ENCODE measurements at regions not wholly inside any gene's neighbourhood (a gene's known extent, or its start where the extent isn't known, plus 50 kb on each side); places are given as distances from the start of the nearest gene placed in this dataset.

GRCh38 chr6:140732155-140732554 is 1357.7 kb upstream of the CITED2 start:
- TF ChIP-seq, protein P1, sequence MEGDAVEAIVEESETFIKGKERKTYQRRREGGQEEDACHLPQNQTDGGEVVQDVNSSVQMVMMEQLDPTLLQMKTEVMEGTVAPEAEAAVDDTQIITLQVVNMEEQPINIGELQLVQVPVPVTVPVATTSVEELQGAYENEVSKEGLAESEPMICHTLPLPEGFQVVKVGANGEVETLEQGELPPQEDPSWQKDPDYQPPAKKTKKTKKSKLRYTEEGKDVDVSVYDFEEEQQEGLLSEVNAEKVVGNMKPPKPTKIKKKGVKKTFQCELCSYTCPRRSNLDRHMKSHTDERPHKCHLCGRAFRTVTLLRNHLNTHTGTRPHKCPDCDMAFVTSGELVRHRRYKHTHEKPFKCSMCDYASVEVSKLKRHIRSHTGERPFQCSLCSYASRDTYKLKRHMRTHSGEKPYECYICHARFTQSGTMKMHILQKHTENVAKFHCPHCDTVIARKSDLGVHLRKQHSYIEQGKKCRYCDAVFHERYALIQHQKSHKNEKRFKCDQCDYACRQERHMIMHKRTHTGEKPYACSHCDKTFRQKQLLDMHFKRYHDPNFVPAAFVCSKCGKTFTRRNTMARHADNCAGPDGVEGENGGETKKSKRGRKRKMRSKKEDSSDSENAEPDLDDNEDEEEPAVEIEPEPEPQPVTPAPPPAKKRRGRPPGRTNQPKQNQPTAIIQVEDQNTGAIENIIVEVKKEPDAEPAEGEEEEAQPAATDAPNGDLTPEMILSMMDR (conservative IDR thresholded peaks at IDR 0.05; ENCODE audit: low read depth, low read length) = no peak
- no peak for TF ChIP-seq EZH2 (IDR thresholded peaks at IDR 0.05; ENCODE audit: borderline replicate concordance, low read depth, low read length, poor library complexity, severe bottlenecking)
- Histone ChIP-seq H3K36me3 (ENCODE audit: insufficient read depth, low read length, poor library complexity, severe bottlenecking) (no peaks in the 10 kb centered on the region), H3K9me3 (ENCODE audit: low read depth, low read length, poor library complexity, severe bottlenecking) (no peaks in the 10 kb centered on the region), H3K27ac (ENCODE audit: low read depth, low read length, poor library complexity, severe bottlenecking) (no peak overlapping the region), H3K4me1 (ENCODE audit: insufficient read depth, low read length, poor library complexity, severe bottlenecking) (no peaks in the 10 kb centered on the region), H3K4me3 (ENCODE audit: low read depth, low read length, poor library complexity, severe bottlenecking) (no peak overlapping the region), H3K27me3 (replicated peaks; ENCODE audit: insufficient read depth, low read depth, low read length, poor library complexity) (no peaks in the 10 kb centered on the region)
- intact Hi-C loops (cut with micrococcal nuclease; ENCODE audit: unreplicated experiment) = no loop called here
- no peak for DNase-seq (ENCODE audit: low spot score)
- CTCF ChIA-PET = no interaction called here
- POLR2A ChIA-PET (ENCODE audit: low non-redundant PET) = no interaction called here
- no TSS peak for BruUV-seq (replicated peaks)

DNA sequence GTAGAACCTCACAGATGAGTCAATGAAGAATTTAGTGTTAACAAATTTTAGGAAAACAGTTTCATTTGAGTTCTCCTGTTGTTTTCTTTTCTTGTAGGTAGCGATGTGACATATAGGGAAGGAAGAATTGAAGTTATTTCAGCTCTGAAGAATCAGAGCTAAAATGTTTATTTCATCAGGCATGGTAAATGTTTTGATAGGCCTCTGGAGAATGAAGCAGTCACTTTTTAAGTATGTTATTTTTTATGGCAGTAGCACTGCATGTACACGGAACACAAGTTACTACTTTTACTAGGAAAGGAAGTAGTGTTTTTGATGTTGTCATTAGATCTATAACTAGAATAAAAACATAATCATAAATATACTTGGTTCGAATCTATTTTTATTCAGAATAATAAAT is 1357.3 kb upstream of the CITED2 start:
- Histone ChIP-seq H3K27me3 (replicated peaks; ENCODE audit: insufficient read depth, low read depth, low read length, poor library complexity) (no peaks in the 10 kb centered on the region), H3K27ac (ENCODE audit: low read depth, low read length, poor library complexity, severe bottlenecking) (no peak overlapping the region), H3K4me1 (ENCODE audit: insufficient read depth, low read length, poor library complexity, severe bottlenecking) (no peaks in the 10 kb centered on the region), H3K4me3 (ENCODE audit: low read depth, low read length, poor library complexity, severe bottlenecking) (no peak overlapping the region), H3K9me3 (ENCODE audit: low read depth, low read length, poor library complexity, severe bottlenecking) (no peaks in the 10 kb centered on the region), H3K36me3 (ENCODE audit: insufficient read depth, low read length, poor library complexity, severe bottlenecking) (no peaks in the 10 kb centered on the region)
- DNase-seq (ENCODE audit: low spot score) = no peak
- no TSS peak for BruUV-seq (replicated peaks)
- intact Hi-C loops (cut with micrococcal nuclease; ENCODE audit: unreplicated experiment) = no loop called here
- ChIA-PET CTCF (no interaction called here), POLR2A (ENCODE audit: low non-redundant PET) (no interaction called here)
- TF ChIP-seq, protein P1 (conservative IDR thresholded peaks at IDR 0.05; ENCODE audit: low read depth, low read length) = no peak
- no peak for TF ChIP-seq EZH2 (IDR thresholded peaks at IDR 0.05; ENCODE audit: borderline replicate concordance, low read depth, low read length, poor library complexity, severe bottlenecking)

DNA sequence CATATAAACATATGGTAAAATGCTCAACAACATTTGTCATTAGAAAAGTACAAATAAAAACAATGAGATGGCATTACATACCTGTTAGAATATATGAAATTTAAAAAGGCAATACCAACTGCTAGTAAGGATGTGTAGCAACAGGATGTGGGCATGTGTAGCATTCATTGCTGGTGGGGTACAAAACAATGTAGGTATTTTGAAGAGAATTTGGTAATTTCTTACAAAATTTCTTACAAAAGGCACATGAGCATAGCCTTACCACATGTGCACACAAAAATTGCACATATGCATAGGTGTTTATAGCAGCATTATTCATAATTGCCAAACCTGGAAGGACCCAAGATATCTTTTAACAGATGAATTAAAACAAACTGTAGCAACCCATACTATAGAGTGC is 1355.1 kb upstream of the CITED2 start:
- DNase-seq (ENCODE audit: low spot score) = no peak
- no peak overlapping the region for H3K27ac ChIP-seq (ENCODE audit: low read depth, low read length, poor library complexity, severe bottlenecking)
- no peaks in the 10 kb centered on the region for H3K9me3 ChIP-seq (ENCODE audit: low read depth, low read length, poor library complexity, severe bottlenecking)
- H3K4me3 ChIP-seq (ENCODE audit: low read depth, low read length, poor library complexity, severe bottlenecking) = no peak overlapping the region
- no peaks in the 10 kb centered on the region for H3K4me1 ChIP-seq (ENCODE audit: insufficient read depth, low read length, poor library complexity, severe bottlenecking)
- ChIA-PET POLR2A (ENCODE audit: low non-redundant PET) (no interaction called here), CTCF (no interaction called here)
- no peak for TF ChIP-seq EZH2 (IDR thresholded peaks at IDR 0.05; ENCODE audit: borderline replicate concordance, low read depth, low read length, poor library complexity, severe bottlenecking)
- TF ChIP-seq, protein P1 (conservative IDR thresholded peaks at IDR 0.05; ENCODE audit: low read depth, low read length) = no peak
- BruUV-seq (replicated peaks) = no TSS peak
- no peaks in the 10 kb centered on the region for H3K36me3 ChIP-seq (ENCODE audit: insufficient read depth, low read length, poor library complexity, severe bottlenecking)
- no peaks in the 10 kb centered on the region for H3K27me3 ChIP-seq (replicated peaks; ENCODE audit: insufficient read depth, low read depth, low read length, poor library complexity)
- intact Hi-C loops (cut with micrococcal nuclease; ENCODE audit: unreplicated experiment) = no loop called here

Measured in A673 (cell line).